GM19328 (cell line): ENCODE measurements at regions not wholly inside any gene's neighbourhood (a gene's known extent, or its start where the extent isn't known, plus 50 kb on each side); places are given as distances from the start of the nearest gene placed in this dataset.

Experiments
- ATAC-seq: cut with Tn5 transposase; IDR thresholded peaks from one replicate; pipeline ENCODE4 v1.9.1; 2021; ENCODE audit warnings: mild to moderate bottlenecking, moderate library complexity; ENCODE audit not compliant: unreplicated experiment

- ATAC-seq, result no peak
Measured at GRCh38 chr10:33819206-33819605, 484.7 kb upstream of the NRP1 start.

GRCh38 chr10:33818343-33818742, 483.9 kb upstream of the NRP1 start:
- ATAC-seq, result no peak

GRCh38 chr10:33817605-33818004, 483.1 kb upstream of the NRP1 start:
- no peak for ATAC-seq

GRCh38 chr10:33815776-33816175, 481.3 kb upstream of the NRP1 start:
- no peak for ATAC-seq

GRCh38 chr10:33813871-33814270, 479.4 kb upstream of the NRP1 start:
- ATAC-seq, result no peak

GRCh38 chr10:33813415-33813814, 478.9 kb upstream of the NRP1 start:
- no peak for ATAC-seq

- ATAC-seq, result no peak
Measured at GRCh38 chr10:33812586-33812985, 478.1 kb upstream of the NRP1 start.

- no peak for ATAC-seq
Measured at GRCh38 chr10:33810986-33811385, 476.5 kb upstream of the NRP1 start.

- no peak for ATAC-seq
Measured at GRCh38 chr10:33809732-33810131, 475.3 kb upstream of the NRP1 start.

- no peak for ATAC-seq
Measured at GRCh38 chr10:33808475-33808874, 474.0 kb upstream of the NRP1 start.

GRCh38 chr10:33807531-33808359, 473.3 kb upstream of the NRP1 start:
- ATAC-seq, result no peak

- no peak for ATAC-seq
Measured at GRCh38 chr10:33805831-33806230, 471.4 kb upstream of the NRP1 start.

GRCh38 chr10:33804584-33804983, 470.1 kb upstream of the NRP1 start:
- no peak for ATAC-seq

GRCh38 chr10:33803248-33803647, 468.8 kb upstream of the NRP1 start:
- ATAC-seq, result no peak

- ATAC-seq, result no peak
Measured at GRCh38 chr10:33802566-33802965, 468.1 kb upstream of the NRP1 start.

- ATAC-seq, result no peak
Measured at GRCh38 chr10:33801705-33802104, 467.2 kb upstream of the NRP1 start.

- no peak for ATAC-seq
Measured at GRCh38 chr10:33800986-33801385, 466.5 kb upstream of the NRP1 start.

- ATAC-seq, result no peak
Measured at GRCh38 chr10:33800545-33800944, 466.1 kb upstream of the NRP1 start.

GRCh38 chr10:33799944-33800323, 465.5 kb upstream of the NRP1 start:
- ATAC-seq, result no peak

- no peak for ATAC-seq
Measured at GRCh38 chr10:33799281-33799943, 464.9 kb upstream of the NRP1 start.

GRCh38 chr10:33798754-33799153, 464.3 kb upstream of the NRP1 start:
- ATAC-seq, result no peak

- ATAC-seq, result no peak
Measured at GRCh38 chr10:33796680-33797079, 462.2 kb upstream of the NRP1 start.
